ENCODE measurements at regions not wholly inside any gene's neighbourhood (a gene's known extent, or its start where the extent isn't known, plus 50 kb on each side); places are given as distances from the start of the nearest gene placed in this dataset.
"Not testable (repeated sequence)": the region's sequence is repeated elsewhere in the genome, so short reads cannot be mapped to it uniquely, and the experiment has no call there.

DNA sequence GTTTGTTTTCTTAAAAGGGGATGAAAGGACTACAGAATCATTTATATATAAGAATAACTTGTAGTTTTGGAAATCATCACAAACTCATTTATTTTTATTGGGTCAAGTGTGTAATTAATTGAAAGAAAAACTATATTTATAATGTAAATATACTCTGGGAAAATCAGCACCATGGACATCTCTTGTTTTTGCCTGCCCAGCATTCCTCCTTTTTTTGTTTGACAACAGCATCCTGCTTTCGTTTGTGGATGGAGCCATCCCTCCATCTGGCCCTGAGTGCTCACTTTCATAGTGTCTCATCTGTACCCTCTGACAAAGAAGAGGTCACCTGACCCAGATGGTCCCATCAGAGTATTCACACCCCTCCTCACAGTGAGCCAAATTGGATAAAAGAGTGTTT lies 308.2 kb upstream of the HTR1E start:
- no peak for DNase-seq (ENCODE audit: low spot score)
- in situ Hi-C loops (cut with MboI; ENCODE audit: low pct_unique_long_range_greater_than_20kb, low sequenced_read_pairs, unreplicated experiment), result no loop called here
- TF ChIP-seq, protein P1, sequence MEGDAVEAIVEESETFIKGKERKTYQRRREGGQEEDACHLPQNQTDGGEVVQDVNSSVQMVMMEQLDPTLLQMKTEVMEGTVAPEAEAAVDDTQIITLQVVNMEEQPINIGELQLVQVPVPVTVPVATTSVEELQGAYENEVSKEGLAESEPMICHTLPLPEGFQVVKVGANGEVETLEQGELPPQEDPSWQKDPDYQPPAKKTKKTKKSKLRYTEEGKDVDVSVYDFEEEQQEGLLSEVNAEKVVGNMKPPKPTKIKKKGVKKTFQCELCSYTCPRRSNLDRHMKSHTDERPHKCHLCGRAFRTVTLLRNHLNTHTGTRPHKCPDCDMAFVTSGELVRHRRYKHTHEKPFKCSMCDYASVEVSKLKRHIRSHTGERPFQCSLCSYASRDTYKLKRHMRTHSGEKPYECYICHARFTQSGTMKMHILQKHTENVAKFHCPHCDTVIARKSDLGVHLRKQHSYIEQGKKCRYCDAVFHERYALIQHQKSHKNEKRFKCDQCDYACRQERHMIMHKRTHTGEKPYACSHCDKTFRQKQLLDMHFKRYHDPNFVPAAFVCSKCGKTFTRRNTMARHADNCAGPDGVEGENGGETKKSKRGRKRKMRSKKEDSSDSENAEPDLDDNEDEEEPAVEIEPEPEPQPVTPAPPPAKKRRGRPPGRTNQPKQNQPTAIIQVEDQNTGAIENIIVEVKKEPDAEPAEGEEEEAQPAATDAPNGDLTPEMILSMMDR (IDR thresholded peaks at IDR 0.05; ENCODE audit: extremely low read depth, insufficient read depth, missing control alignments), result no peak

DNA sequence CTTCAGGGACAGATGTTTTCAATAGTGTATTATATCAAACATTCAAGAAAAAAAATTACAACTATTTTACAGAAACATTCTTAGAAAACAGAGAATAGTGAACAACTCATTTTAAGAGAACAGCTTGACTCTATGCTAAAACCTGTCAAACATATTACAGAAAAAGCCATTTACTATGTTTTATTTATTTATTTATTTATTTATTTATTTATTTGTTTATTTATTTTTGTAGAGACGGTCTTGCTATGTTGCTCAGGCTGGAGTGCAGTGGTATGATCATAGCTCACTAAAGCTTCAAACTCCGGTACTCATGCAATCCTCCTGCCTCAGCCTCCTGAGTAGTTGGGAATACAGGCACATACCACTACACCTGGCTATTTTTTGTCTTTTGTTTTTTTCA lies 317.9 kb upstream of the HTR1E start:
- no peak for DNase-seq (ENCODE audit: low spot score)
- in situ Hi-C loops (cut with MboI; ENCODE audit: low pct_unique_long_range_greater_than_20kb, low sequenced_read_pairs, unreplicated experiment), result no loop called here
- TF ChIP-seq, protein P1 (IDR thresholded peaks at IDR 0.05; ENCODE audit: extremely low read depth, insufficient read depth, missing control alignments), result no peak

DNA sequence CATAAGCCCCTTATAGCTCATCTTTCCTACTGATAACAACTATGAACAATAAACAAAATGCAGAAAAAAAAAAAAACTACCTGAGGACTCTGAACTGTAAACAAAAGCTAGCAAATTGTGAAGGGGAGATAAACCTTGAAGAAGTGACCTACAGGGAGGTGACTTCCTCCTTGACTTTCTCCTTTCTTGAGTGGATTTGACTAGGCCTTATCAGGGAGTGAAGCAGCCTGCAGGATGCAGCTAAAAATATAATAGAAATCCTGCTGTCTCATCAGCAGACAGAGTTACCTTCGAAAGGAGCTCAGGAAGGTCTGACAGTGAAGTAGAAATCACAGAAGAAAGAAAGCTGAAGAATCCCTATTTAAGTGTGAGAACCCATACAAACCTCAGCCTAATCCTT lies 322.0 kb upstream of the HTR1E start:
- no peak for DNase-seq (ENCODE audit: low spot score)
- in situ Hi-C loops (cut with MboI; ENCODE audit: low pct_unique_long_range_greater_than_20kb, low sequenced_read_pairs, unreplicated experiment), result no loop called here

DNA sequence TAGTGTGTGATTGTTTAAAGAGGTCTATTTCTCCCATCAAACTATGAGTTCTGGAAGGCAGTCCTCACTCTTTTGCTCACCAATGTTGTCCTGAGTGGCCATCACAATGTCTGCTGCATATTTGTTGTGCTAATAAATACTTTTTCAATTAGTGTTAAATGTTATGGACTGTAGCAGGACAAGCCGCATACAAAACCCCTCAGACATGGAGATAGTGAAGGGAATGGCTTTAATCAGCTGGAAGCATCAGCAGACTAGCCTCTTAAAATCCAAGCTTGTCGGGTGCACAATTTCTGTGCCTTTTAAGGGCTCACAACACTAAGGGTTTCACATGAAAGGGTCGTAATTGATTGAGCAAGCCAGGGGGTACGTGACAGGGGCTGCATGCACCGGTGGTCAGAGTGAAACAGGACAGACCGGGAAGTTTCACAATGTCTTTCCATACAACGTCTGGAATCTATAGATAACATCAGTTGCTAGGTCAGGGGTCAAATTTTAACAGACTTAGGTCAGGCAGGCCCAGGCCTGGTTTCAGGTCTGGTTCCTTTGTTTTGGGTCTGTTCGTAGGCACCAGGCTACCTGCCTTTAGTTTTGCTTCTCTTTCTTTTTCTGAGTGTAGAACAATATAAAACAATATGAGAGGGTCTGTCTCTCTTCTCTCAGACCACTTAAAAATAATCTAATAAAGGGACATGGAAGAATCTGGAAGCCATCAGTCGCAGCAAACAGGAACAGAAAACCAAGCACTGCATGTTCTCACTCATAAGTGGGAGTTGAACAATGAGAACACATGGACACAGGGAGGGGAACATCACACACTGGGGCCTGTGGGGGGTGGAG lies 327.6 kb upstream of the HTR1E start:
- TF ChIP-seq, protein P1 (IDR thresholded peaks at IDR 0.05; ENCODE audit: extremely low read depth, insufficient read depth, missing control alignments), result no peak
- in situ Hi-C loops (cut with MboI; ENCODE audit: low pct_unique_long_range_greater_than_20kb, low sequenced_read_pairs, unreplicated experiment), result no loop called here
- no peak for DNase-seq (ENCODE audit: low spot score)

More for the DNA sequence above, 322.0 kb upstream of the HTR1E start:
- TF ChIP-seq, protein P1 (IDR thresholded peaks at IDR 0.05; ENCODE audit: extremely low read depth, insufficient read depth, missing control alignments), result no peak

DNA sequence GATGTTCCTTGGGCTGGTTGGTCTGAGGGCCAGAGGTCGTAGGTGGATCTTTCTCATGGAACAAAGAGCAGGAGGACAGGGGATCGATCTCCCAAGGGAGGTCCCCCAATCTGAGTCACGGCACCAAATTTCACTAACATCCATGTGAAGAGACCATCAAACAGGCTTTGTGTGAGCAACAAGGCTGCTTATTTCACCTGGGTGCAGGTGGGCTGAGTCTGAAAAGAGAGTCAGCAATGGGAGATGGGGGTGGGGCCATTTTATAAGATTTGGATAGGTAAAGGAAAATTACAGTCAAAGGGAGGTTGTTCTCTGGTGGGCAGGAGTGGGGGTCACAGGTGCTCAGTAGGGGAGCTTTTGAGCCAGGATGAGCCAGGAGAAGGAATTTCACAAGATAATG lies 334.0 kb upstream of the HTR1E start:
- DNase-seq (ENCODE audit: low spot score); in situ Hi-C loops (cut with MboI; ENCODE audit: low pct_unique_long_range_greater_than_20kb, low sequenced_read_pairs, unreplicated experiment): not testable (repeated sequence)

DNA sequence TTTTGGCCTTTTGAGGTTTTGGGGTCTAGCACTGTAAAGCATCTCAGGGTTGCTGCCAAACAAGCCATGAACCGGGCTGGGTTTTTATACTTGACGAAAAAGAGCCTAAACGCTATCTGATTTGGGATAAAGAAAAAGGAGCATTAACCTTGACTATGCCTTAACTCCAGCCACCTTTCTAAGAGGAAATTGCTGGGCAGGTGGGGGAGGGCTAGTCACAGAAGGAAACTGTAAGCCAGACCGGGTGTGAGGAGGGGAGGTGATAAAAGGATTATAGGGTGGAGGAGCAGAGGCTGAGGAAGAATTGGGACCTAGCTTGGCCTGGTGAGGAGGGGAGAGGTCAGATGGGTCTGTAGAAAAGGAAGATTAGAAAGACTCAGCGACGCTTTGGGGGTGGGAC lies 335.2 kb upstream of the HTR1E start:
- in situ Hi-C loops (cut with MboI; ENCODE audit: low pct_unique_long_range_greater_than_20kb, low sequenced_read_pairs, unreplicated experiment); DNase-seq (ENCODE audit: low spot score): not testable (repeated sequence)

DNA sequence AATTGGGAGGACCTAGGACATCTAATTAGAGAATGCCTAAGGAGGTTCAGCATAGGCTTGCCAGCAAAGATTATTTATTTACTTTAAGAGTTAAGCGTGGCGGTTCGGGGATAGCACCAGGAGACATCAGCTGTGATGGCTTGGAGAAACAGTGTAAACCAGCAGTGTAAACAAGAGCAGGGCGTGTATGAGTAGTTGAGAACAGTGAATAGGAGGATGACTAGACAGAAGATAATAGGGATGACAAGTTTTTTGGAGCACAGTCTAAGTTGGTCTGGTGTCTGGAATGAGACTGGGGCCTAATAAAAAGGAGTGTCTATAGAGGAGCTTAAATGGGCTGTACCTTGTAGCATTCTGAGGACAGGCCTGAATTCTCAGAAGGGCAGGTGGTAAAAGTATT lies 338.4 kb upstream of the HTR1E start:
- DNase-seq (ENCODE audit: low spot score); in situ Hi-C loops (cut with MboI; ENCODE audit: low pct_unique_long_range_greater_than_20kb, low sequenced_read_pairs, unreplicated experiment): not testable (repeated sequence)

DNA sequence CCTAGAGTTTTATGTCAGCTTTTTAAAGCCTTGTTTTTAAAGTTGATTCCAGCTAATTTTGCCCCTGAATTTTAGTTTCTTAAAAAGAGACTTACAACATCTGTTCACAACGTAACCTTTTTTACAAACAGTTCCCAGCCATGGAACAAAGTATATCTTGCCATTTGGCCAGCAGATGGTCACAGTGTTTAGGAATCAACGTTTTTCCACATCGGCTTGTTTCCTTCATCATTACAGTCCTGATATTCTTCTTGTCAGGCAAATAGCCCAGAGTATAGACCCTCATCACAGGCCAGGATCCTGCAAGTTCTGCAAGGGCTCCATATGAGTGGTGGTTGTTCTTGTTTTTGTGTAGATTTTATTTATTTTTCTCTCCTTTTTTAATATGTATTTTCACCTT lies 341.7 kb upstream of the HTR1E start:
- in situ Hi-C loops (cut with MboI; ENCODE audit: low pct_unique_long_range_greater_than_20kb, low sequenced_read_pairs, unreplicated experiment), result no loop called here
- TF ChIP-seq, protein P1 (IDR thresholded peaks at IDR 0.05; ENCODE audit: extremely low read depth, insufficient read depth, missing control alignments), result no peak

More for the DNA sequence above, 341.7 kb upstream of the HTR1E start:
- no peak for DNase-seq (ENCODE audit: low spot score)
